Mucosa of descending colon (tissue), 3 donors: ENCODE measurements at regions not wholly inside any gene's neighbourhood (a gene's known extent, or its start where the extent isn't known, plus 50 kb on each side); places are given as distances from the start of the nearest gene placed in this dataset.
"Not testable (repeated sequence)": the region's sequence is repeated elsewhere in the genome, so short reads cannot be mapped to it uniquely, and the experiment has no call there.

Source experiments
- ATAC-seq: fragments of 200-7000 bp; cut with Tn5 transposase; one replicate; pipeline ENCODE4 v1.9.1; 2020; ENCODE audit warnings: mild to moderate bottlenecking, moderate library complexity
- DNase-seq, 3 donors: peaks; one replicate each; pipeline ENCODE4 v3.0.0-alpha.2; 2020
- H3K36me3 ChIP-seq: fragments of 200-600 bp; one replicate; pipeline ENCODE4 v1.8.0; 2021; ENCODE audit warnings: low read depth, mild to moderate bottlenecking
- H3K4me1 ChIP-seq: fragments of 200-600 bp; one replicate; pipeline ENCODE4 v1.8.0; 2021; ENCODE audit warnings: low read depth, mild to moderate bottlenecking
- H3K4me3 ChIP-seq: fragments of 200-600 bp; one replicate; pipeline ENCODE4 v1.8.0; 2021; ENCODE audit warnings: mild to moderate bottlenecking
- H3K9me3 ChIP-seq: fragments of 200-600 bp; one replicate; pipeline ENCODE4 v1.8.0; 2021; ENCODE audit warnings: mild to moderate bottlenecking
- CTCF ChIP-seq: fragments of 200-600 bp; IDR thresholded peaks from one replicate; pipeline ENCODE4 v1.8.0; 2022; ENCODE audit warnings: antibody characterized with exemption, mild to moderate bottlenecking
- intact Hi-C, 2 donors: fragments of 100-400 bp; cut with DNase I in 1 of 2; cut with micrococcal nuclease in 1 of 2; formaldehyde crosslinking; loops; one replicate each; pipeline versions ENCODE4 v1.11.0 to v1.11.1; 2022; cut with DNase I, micrococcal nuclease
- donor health status: DM: no; HTN: no; CAD: no; lungs with moderate emphysema.
- donor health status: DM: no; HTN: no; CAD: no.
- donor health status: DM: no; HTN: yes; CAD: no.

GRCh38 chr1:221040101-221040500 is 160.9 kb downstream of the HLX start:
- intact Hi-C loops: no loop called here
- no peak for TF ChIP-seq CTCF
- Histone ChIP-seq H3K4me3 (no peak overlapping the region), H3K4me1 (no peaks in the 10 kb centered on the region), H3K9me3 (no peaks in the 10 kb centered on the region), H3K36me3 (no peaks in the 10 kb centered on the region)
- ATAC-seq (no peak), DNase-seq (no peak)

DNA sequence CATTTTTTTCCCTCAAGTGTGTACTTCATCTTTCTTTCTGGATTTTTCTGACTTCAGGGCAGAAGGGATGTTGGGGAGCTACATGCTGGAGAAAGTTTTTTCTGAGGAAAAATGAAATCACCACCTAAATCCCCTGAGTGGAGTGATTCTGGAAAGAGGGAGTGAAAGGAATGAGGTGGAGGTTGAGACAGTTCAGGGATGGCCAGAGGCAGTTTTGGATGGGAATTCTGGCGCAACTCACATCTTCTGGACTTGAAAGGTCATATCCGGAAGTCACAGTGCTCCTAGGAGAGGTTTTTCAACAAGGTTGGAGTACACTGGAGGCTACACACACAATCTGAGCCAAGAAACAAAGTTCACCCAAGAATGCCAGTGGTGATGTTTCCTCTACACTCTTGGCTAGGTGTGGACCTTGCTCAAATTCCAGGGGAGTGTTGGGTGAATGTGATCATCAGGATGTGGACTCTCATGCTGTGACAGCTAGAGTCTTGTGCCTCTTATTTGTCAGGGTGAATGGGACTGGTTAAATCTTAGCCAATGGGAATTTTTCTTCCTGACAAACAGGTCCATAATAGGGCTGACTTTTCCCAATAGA is 161.5 kb downstream of the HLX start:
- DNase-seq (no peak), ATAC-seq (no peak)
- TF ChIP-seq CTCF: no peak

GRCh38 chr1:221044538-221044937 is 165.3 kb downstream of the HLX start:
- H3K4me3 ChIP-seq: no peak overlapping the region
- no peaks in the 10 kb centered on the region for H3K4me1 ChIP-seq
- DNase-seq: no peak
- no peak for TF ChIP-seq CTCF
- H3K36me3 ChIP-seq: no peaks in the 10 kb centered on the region
- no peaks in the 10 kb centered on the region for H3K9me3 ChIP-seq
- intact Hi-C loops: no loop called here
- no peak for ATAC-seq

More for the DNA sequence above, 161.5 kb downstream of the HLX start:
- H3K36me3 ChIP-seq: no peaks in the 10 kb centered on the region
- no peaks in the 10 kb centered on the region for H3K9me3 ChIP-seq
- H3K4me3 ChIP-seq: no peak overlapping the region
- intact Hi-C loops: no loop called here
- no peaks in the 10 kb centered on the region for H3K4me1 ChIP-seq

GRCh38 chr1:221045151-221045550 is 165.9 kb downstream of the HLX start:
- Histone ChIP-seq H3K9me3 (no peaks in the 10 kb centered on the region), H3K4me1 (no peaks in the 10 kb centered on the region), H3K4me3 (no peak overlapping the region), H3K36me3 (no peaks in the 10 kb centered on the region)
- TF ChIP-seq CTCF: no peak
- intact Hi-C loops: no loop called here
- no peak for DNase-seq
- no peak for ATAC-seq

GRCh38 chr1:221045842-221046831 is 166.9 kb downstream of the HLX start:
- DNase-seq: no peak
- H3K36me3 ChIP-seq: no peaks in the 10 kb centered on the region
- ATAC-seq: peak; percentile 74
- no peaks in the 10 kb centered on the region for H3K4me1 ChIP-seq
- no peak for TF ChIP-seq CTCF
- no peak overlapping the region for H3K4me3 ChIP-seq
- intact Hi-C loops: no loop called here
- no peaks in the 10 kb centered on the region for H3K9me3 ChIP-seq

DNA sequence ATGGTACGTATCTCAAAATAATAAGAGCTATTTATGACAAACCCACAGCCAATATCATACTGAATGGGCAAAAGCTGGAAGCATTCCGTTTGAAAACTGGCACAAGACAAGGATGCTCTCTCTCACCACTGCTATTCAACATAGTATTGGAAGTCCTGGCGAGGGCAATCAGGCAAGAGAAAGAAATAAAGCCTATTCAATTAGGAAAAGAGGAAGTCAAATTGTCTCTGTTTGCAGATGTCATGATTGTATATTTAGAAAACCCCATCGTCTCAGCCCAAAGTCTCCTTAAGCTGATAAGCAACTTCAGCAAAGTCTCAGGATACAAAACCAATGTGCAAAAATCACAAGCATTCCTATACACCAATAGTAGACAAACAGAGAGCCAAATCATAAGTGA is 172.1 kb downstream of the HLX start:
- ATAC-seq: not testable (repeated sequence)

More for the DNA sequence above, 172.1 kb downstream of the HLX start:
- DNase-seq, H3K36me3 ChIP-seq, intact Hi-C loops, H3K9me3 ChIP-seq, H3K4me3 ChIP-seq, H3K4me1 ChIP-seq: not testable (repeated sequence)
